GM12892 (cell line): ENCODE measurements at regions not wholly inside any gene's neighbourhood (a gene's known extent, or its start where the extent isn't known, plus 50 kb on each side); places are given as distances from the start of the nearest gene placed in this dataset.

Source experiments
- DNase-seq: peaks from one replicate; pipeline ENCODE4 v3.0.0; 2011; ENCODE audit not compliant: insufficient read length
- FAIRE-seq: peaks from 2 replicates; lab custom pipeline; 2011; peaks lifted over from hg19 to GRCh38; lab: Jason Lieb, UNC
- POLR2A ChIP-seq: IDR thresholded peaks from 2 replicates; pipeline ENCODE4 v1.6.1; 2011; ENCODE audit warnings: low read depth, low read length, control low read depth
- POLR2AphosphoS5 ChIP-seq: IDR thresholded peaks from 2 replicates; pipeline ENCODE4 v1.6.1; 2011; ENCODE audit warnings: low read depth, low read length, control low read depth
- TAF1 ChIP-seq: IDR thresholded peaks from 2 replicates; pipeline ENCODE4 v1.6.1; 2011; ENCODE audit warnings: low read depth, mild to moderate bottlenecking, control low read depth, low read length, borderline replicate concordance

DNA sequence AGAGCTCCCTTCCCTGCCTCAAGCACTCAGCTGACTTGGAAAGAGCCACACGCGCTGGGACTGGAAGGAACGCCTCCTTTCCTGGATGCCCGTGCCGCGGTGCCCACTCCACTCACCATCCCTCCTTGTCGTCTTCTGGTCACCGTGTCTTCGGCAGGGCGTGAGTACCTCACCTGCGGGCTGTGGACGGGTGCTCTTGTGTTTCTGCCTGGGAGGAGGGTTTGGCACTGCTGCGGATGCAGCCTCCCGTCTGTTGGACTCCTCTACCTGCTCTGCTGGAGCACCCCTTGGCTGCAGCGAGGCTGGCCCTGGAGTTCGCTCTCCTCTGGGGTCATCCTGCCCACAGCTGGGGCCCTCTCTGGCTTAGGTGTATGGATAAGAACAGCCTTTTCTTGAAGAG is 612.7 kb downstream of the BRD1 start:
- TF ChIP-seq POLR2A (no peak), TAF1 (no peak), POLR2AphosphoS5 (no peak)
- DNase-seq (no peak), FAIRE-seq (no peak)

GRCh38 chr22:49213731-49214352 is 613.8 kb downstream of the BRD1 start:
- TF ChIP-seq POLR2A, result no peak
- no peak for TF ChIP-seq TAF1
- TF ChIP-seq POLR2AphosphoS5, result no peak
- DNase-seq (no peak), FAIRE-seq (no peak)

- DNase-seq (no peak), FAIRE-seq (no peak)
- TF ChIP-seq POLR2AphosphoS5 (no peak), POLR2A (no peak), TAF1 (no peak)
Measured at GRCh38 chr22:49212466-49212865, 615.2 kb downstream of the BRD1 start.

DNA sequence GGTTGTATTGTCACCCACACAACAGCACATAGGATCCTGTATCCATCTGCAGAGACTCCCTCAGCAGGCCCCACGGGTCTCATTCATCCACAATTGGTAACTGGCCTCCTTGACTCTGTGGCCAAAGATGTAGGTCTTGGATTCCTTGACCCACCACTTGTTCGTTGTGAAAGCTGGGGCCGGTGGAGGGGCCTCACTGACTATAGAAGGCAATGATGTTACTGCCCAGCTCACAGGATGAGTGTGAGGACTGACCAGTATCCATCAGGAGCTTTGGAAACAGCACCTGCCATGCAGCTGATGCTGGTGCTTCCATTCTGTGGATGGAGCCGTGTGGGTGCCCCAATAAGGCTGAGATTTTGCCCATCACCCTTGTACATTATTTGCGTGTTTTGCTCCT is 615.7 kb downstream of the BRD1 start:
- TF ChIP-seq TAF1 (no peak), POLR2AphosphoS5 (no peak), POLR2A (no peak)
- FAIRE-seq (no peak), DNase-seq (no peak)

GRCh38 chr22:49211176-49211575 is 616.5 kb downstream of the BRD1 start:
- FAIRE-seq (no peak), DNase-seq (no peak)
- TF ChIP-seq TAF1 (no peak), POLR2A (no peak), POLR2AphosphoS5 (no peak)

- DNase-seq (no peak), FAIRE-seq (no peak)
- no peak for TF ChIP-seq POLR2A
- no peak for TF ChIP-seq POLR2AphosphoS5
- TF ChIP-seq TAF1, result no peak
Measured at GRCh38 chr22:49210606-49211005, 617.1 kb downstream of the BRD1 start.

DNA sequence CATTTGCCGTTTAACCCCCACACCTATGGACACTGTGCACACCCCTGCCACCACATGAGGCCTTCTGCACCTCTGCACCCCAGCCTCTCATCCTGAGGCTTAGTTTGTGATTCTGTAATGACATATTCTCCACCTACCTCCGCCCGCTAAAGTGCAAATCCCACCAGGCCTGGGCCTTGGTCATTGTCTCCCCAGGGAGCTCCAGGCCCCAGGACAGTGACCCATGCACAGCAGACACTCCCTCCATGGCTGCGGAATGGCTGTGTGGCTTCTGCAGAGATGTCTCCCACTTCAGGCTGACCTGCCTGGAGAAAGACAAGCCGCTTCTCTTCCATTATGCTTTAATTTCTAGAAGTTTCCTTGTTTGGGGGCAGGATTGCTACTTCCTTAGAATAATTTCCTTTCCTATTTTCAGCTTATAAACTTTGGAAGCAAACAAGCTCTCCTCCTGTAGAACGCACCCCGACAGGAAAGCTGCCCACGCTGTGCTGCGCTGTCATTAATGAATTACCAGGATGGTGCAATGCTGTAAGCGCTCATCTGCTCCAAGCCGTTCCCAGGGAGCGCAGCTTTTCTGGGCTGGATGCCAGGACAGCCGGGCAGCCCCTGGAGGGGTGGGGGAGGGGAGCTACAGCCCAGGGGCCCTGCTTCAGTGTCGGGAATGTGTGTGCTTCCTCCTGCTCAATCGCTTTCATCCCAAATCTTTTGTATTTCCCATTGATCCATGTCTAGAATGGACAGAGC is 618.0 kb downstream of the BRD1 start:
- TF ChIP-seq POLR2A (no peak), TAF1 (no peak), POLR2AphosphoS5 (no peak)
- FAIRE-seq (no peak), DNase-seq (no peak)

DNA sequence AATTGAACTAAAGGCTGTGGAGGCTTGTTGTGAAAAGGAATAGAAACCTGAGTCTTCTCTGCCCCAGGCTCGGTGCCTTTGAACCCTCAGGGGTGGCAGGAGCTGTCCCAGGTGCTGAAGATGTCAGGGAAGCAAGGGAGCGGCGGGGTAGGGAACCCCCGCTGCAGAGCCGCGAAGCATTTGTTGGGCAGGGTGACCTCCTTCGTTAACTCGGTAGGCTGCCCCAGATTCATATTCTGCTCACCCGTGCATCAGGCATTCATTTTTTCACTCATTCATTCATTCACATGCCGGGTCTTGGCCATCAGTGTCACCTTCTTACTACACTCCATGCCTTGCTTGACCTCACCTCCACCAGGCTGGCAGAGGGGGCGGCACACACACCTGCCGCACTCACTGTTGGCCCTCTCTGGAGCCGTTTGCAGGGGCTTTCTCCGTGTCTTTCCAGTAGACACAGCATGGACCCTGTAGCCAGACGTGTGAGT is 618.9 kb downstream of the BRD1 start:
- DNase-seq (no peak), FAIRE-seq (no peak)
- TF ChIP-seq POLR2AphosphoS5, result no peak
- no peak for TF ChIP-seq POLR2A
- TF ChIP-seq TAF1, result no peak

- FAIRE-seq (no peak), DNase-seq (no peak)
- TF ChIP-seq POLR2A (no peak), POLR2AphosphoS5 (no peak), TAF1 (no peak)
Measured at GRCh38 chr22:49208004-49208402, 619.7 kb downstream of the BRD1 start.

DNA sequence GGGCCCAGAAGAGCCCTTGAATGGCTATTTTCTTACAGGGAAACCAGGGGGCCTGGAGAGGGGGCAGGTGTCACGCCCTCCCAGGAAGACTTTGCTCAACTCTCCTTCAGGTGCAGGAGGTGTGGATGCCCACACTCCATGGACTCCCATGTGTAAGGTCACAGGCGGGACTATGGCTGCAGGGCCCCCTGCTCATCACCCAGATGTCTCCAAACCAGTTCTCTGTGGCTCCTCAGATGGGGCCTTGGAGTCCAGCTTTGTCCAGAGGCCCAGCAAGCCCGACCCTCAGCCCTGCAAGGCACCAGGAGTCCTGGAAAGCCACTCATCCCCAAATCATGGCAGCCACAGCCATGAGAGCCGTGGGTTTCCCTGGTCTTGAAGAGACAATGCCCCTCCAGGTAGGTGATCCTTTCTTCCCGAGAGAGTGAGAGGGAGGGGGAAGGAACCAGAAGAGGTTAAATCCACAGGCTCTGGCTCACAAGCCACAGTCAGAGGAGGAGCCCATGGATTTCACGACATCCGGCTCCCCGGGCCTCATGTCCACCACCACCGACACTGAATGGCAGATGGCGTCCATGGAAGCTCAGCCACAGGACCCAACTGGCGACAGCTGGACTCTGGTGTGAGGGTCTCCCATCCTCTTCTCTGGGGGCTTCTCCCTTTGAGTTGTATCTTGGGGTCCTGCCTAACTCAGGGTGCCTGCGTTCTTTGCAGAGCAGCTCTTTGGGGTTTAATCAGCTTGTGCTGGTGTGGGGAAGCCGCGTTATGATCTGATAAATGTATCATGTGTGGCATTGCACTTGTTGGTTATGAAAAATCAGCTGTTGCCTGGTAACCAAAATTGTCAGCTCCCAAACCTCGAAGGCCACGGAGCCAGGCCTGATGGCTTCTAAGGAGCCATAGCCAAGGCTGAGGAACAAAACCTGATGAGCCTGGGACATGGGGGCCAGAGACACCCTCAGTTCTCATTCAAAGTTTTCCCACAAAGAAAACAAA is 620.4 kb downstream of the BRD1 start:
- TF ChIP-seq POLR2A (no peak), TAF1 (no peak), POLR2AphosphoS5 (no peak)
- FAIRE-seq (no peak), DNase-seq (no peak)

DNA sequence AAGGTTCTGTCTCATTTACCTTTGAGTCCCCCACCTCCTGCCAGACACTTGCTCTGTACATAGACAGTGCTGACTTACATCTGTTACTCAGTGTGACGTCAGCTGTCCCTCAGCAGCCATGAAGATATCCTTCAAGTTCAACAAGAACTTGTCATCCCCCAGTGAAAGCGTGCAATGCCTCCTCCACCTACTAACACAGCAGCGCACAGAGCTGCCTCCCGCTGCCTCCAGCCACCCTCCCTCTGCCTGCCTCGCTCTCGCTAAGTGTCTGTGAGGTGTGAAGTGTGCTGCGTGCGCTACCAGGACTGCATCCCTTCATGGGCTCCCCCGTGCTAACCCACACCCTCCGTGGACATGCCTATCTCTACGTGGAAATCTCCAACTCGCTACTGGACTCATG is 621.4 kb downstream of the BRD1 start:
- no peak for DNase-seq
- FAIRE-seq, result no peak
- no peak for TF ChIP-seq POLR2AphosphoS5
- no peak for TF ChIP-seq POLR2A
- no peak for TF ChIP-seq TAF1

GRCh38 chr22:49205483-49205800 is 622.2 kb downstream of the BRD1 start:
- TF ChIP-seq POLR2A, result no peak
- TF ChIP-seq TAF1, result no peak
- TF ChIP-seq POLR2AphosphoS5, result no peak
- no peak for FAIRE-seq
- DNase-seq, result no peak
